HG03460 (cell line): ENCODE measurements at regions not wholly inside any gene's neighbourhood (a gene's known extent, or its start where the extent isn't known, plus 50 kb on each side); places are given as distances from the start of the nearest gene placed in this dataset.

Experiments used
- ATAC-seq: cut with Tn5 transposase; IDR thresholded peaks from one replicate; pipeline ENCODE4 v1.9.1; 2021; ENCODE audit not compliant: unreplicated experiment

DNA sequence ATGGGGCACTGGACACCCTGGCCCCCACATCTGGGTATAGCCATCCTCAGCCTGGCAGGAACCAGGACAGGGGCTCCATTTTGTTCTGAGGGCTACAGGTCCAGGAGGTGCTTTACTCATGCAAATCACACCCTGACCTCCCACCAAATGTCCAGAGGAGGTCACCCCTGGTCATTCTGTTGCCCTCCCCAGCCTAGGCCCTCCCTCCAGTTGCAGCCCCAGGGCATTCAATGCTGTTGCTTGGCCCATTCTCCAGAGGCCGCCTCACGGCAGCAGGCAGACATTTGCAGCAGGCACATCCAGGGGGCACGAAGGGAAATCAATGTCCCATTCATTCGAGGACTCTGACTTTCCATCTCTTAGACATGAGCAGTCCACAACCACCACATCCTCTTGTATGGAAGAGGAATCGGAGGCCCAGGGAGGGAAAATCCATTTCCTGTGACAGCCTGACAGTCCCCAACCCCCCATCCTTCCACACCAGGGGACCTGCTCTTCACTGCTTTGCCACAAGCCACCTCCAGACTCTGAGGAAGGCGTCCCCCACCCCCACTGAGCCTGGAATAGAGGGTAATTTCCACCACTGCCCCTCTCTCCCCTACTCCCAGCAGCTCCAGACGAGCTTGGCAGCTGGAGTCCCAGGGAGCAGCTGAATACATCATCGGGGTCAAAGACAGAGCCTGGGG is 76.2 kb upstream of the UNC5B start:
- ATAC-seq = no peak

DNA sequence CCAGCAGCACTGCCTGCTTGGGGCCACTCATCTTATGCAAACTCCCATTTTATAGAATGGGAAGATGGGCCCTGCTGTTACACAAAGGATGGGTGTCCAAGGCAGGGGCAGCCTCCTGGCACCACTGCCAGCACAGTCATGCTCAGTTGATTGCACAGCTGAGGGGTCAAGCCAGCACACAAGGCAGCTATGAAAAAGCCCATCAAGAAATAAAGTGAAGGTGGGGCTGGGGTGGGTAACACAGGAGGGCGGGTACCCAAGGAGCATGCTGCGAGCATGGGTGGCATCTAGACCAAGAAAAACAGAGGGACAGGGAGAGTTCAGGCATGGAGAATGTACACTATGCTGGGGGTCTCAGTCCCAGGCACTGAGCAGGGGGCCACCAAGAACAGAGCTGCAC is 74.7 kb upstream of the UNC5B start:
- ATAC-seq = no peak

DNA sequence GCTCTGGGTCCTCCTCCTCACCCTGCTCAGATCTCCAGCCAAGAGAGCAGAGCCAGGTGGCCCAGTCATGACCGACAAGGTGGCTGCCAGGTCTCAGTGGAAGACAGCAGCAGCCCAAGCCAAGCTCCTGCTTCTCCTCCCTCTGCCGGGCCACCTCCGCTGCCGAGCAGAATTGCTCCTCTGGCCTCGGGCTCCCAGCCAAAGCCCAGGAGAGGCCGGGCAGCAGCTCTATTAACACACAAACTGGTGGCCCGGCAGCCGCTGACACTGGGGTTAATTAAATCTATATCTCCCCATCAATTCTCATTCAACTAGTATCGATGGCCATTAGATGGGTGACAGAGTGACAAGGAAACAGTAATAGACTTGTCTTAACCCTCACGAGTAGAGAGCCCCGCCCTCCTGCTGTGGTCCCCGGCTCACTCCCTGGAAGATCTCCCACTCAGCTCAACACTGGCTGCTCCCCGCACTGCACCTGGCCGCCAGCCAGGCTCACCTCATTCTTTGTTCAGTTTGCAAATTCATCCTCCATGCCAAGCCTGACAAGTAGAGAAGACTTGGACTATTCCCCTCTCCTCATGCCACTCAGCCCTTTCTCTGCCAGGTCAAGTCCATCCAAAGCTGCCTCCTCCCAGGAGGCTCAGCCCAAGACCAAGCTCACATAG is 74.1 kb upstream of the UNC5B start:
- ATAC-seq = no peak

DNA sequence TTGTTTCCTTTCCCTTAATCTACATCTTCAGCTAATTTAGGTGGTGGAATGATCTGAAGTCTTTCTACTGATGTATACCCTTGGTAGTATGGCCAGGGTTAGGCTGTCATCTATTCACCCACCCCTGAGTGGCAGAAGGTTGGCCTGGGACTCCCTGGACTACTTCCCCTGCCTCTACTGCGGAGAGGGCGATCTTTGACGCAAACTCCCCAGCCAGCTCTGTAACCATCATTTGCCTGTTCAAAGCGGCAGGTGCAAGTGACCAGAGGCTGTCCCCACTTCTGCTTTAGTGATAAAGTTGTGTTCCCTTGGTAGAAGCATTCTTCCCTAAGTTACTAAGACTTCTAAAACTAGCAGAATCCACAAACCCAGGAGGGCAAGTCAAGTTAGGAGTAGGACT is 70.8 kb upstream of the UNC5B start:
- ATAC-seq = no peak

DNA sequence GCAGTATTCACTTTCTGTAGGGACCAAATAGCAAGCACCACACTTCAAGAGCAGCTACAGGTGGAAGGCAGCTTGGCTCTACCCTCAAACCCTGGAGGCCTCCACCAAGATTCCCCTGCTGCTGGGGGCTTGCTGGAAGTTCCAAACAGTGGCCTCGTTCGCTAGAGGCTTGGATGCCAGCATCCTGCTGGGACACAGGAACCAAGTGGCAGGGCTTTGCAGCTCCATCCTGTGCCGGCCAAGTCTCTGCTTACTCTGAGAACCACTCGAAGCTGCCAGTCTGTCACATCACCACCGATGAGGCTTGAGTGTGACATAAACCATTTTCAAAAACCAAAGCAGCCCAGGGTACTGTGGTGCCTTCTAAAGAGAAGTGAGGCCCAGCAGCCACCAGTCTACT is 69.2 kb upstream of the UNC5B start:
- no peak for ATAC-seq

DNA sequence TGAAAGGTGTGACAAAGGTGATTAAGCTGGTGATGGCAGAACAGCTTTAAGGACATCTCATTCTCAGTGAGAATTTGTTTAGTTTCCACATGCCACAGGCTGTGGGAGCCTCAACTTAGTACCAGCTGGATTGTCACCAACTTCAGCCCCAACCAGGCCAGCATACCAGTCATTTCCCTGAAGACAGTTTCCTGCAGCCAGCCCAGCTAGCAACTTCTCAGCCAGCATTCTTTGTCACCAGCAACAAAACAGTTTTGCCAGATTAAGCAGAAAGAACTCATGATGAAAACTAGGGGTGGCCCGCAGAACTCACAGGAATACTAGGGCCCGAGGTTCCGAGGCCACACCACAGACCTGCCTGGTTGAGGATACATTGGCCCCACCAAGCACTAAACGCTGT is 68.8 kb upstream of the UNC5B start:
- ATAC-seq = no peak

DNA sequence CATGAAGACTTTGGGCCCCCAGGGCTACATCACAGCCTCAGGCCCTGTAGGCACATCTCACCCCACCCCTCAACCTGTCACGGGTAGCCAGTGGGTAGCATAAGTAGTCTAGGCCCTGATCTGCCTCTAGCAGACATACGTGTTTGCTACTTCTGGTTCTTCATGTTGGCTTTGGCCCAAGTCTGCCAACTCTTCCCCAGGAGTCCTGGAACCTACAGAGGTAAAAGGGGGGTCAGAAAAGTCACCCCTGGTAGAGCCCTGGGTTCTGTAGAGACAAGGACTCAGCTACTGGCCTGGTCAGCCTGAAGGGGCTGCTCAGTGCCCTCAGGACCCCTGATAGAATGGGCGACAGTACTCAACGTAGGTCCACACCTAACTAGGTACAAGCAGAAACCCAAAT is 67.5 kb upstream of the UNC5B start:
- no peak for ATAC-seq

DNA sequence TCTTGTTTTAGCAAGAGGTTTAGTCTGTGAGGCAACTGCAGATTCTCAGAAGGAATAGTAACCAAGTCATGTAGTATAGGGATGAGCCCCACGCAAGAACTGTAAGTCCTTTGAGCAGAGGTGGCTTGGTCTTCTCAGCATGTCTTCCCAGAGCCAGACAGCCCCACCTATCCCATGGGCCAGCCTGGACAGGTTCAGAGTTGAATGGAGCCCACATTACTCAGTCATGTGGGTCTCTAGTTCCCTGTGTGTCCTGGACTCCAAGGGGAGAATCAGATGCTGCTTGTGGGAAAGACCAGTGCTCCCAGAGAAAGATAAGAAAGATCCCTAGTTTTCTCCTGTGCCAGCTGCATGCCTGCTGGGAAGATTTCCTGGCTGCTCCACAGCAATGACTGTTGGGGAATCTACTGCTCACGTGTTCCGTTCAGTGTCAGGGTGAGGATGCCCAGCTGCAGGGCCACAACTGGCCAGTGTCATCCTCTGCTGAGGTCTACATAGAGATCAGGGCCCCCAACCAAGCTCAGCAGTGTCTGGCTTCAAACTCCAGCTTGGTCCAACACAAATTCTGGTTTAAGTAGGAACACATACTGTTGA is 66.9 kb upstream of the UNC5B start:
- ATAC-seq = no peak

DNA sequence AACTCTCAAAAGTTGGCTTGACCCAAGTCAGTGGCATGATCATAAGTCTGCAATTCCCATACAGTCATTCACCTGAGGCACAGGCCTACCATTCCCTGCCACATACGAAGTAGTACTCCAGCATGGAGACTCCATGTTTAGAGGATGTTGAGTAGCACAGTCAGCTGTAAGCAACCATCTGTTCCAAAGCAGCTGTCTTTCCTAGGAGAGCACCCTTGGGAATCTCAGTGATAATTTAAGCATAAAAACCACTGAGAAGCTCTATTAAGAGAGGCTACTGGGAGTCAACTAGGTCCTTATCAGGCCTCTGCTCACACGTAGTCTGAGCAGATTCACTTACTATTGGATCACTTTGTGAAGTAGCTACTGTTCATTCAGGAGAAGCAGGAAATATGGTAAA is 61.6 kb upstream of the UNC5B start:
- no peak for ATAC-seq

DNA sequence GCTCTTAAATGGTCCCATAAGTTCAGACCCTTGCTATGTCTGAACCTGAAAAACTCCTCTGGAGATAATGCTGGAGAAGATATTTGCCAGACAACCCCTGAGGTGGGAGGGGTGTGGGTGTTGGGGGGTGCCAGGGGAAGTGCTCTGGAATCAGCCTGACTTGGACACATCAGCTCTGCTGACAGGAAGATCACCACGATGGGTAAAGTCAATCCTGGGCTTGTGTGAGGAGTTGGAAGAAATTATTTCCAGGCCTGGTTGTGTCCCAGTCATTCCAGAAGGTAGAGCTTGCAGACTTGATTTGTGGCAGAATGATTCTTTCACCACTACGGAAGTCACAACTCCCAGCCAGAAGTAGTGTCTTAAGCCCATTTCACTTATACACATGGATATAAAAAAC is 60.3 kb upstream of the UNC5B start:
- ATAC-seq = no peak

DNA sequence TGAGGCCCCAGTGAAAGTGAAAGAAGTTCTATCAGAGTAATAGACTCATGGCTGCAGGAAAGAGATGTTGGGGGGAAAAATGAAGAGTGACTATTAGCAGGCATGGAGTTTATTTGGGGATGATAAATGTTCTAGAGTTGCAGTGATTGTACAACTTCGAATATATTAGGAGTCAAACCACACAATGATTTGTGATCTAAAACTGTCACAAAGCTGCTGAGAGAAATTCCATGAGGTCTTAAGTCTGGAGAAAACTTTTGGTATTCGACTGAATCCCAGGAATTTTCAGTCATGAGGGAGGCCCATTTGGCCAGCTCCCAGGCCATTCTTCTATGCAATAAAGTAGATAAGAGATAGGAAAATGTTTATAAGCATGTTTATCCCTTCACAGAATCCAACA is 55.9 kb upstream of the UNC5B start:
- no peak for ATAC-seq

DNA sequence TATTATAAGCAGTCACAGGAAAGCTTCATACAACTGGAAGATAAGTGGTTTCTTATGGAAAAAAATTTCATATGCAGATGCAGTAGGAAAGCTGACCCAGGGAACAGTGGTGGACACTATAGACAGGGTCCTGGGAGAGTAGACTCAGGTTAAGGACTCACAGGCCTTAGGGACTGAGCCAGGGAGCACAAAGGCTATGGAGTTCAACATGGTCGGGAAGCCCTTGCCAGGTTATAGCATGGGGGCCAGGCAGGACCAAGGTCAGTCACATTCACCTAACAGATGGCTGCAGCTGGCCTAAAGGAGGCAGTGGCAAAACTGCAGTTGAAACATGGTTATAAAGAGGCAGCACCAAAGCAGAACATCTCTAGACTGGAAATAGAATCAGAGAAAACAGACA is 54.9 kb upstream of the UNC5B start:
- no peak for ATAC-seq

DNA sequence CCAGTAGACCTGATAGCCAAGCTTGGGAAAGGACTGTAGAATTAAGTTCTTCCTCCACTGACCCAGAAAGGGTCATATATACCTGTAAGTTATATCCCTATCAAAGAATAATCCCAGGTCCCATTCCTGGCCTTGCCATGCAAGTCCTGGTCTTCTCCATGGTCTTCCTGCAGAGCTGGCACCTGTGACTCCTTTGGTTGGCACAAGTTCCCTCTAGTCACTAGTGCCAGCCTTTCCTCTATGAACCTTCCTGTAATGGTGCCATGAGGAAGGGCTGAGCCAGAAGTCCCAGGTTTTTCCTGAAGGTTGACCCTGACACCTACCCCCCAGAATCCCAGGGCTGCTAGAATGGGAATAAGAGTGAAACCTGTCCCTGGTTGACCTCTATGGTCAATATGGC is 54.1 kb upstream of the UNC5B start:
- ATAC-seq = no peak

DNA sequence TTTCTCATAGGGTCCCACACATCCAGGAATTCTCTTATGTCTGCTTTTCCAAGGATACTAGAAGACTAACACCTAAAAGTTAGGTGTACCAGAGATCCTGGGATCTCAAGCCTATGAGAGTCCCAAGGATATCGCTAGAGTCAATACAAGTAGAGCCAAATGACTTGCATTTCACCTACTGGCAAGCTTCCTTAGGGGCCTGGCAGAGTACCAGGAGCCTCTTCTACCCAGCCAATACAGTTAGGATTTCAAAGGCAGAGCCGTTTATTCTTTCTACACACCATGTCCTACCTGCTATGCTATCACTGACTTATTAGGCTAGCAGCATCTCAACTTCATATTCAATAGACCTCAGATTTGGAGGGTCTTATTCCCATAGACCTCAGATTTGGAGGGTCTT is 53.5 kb upstream of the UNC5B start:
- no peak for ATAC-seq

DNA sequence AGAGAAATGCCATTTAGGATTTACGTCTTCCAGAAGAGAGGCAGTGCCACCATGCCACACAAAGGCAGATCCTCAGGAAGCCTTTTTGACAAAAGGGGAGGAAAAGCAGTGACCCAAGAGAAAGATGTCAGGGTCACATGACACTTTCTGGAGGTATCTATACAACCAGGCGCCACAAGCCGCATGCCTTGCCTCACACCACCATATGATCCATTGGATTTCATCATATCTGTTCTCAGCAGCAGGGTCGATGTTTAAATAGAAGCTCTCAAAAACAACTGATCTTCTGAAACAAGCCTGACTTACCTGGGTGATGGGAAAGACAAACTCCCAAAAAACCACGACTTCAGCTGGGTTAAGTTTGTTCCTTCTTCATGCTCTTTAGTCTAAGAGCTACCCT is 52.5 kb upstream of the UNC5B start:
- no peak for ATAC-seq

DNA sequence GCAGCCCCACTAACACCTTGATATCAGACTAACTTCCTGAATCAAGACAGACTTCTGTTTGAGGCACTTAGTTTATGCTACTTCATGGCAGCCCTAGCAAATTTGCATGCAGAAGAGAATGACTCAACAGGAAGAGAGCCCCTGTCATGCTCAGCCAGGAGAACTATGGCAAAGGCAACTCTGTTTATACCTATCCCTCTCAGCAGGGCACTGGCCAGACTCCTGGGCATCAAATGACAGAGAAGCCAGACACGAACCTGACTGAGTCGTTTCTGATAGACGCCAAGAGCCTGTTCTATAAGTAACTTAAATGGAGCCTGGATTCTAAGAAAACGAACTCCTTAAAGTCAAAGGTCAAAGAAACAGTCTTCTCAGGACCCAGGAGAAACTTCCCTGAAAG is 50.9 kb upstream of the UNC5B start:
- no peak for ATAC-seq
